Lower lobe of right lung (tissue), 2 donors: ENCODE measurements at regions not wholly inside any gene's neighbourhood (a gene's known extent, or its start where the extent isn't known, plus 50 kb on each side); places are given as distances from the start of the nearest gene placed in this dataset.
"Not testable (repeated sequence)": the region's sequence is repeated elsewhere in the genome, so short reads cannot be mapped to it uniquely, and the experiment has no call there.

Experiments
- ATAC-seq, 2 donors: fragments of 200-7000 bp; cut with Tn5 transposase; one replicate each; pipeline ENCODE4 v1.9.1; 2020 to 2022; ENCODE audit warnings: mild to moderate bottlenecking in 2 of 2, moderate library complexity in 2 of 2
- DNase-seq: peaks from one replicate; pipeline ENCODE4 v3.0.0-alpha.2; 2020
- H3K27ac ChIP-seq: fragments of 200-600 bp; one replicate; pipeline ENCODE4 v1.8.0; 2022
- H3K27me3 ChIP-seq: fragments of 200-600 bp; one replicate; pipeline ENCODE4 v1.8.0; 2022; ENCODE audit warnings: low read depth
- H3K36me3 ChIP-seq: fragments of 200-600 bp; one replicate; pipeline ENCODE4 v1.8.0; 2022; ENCODE audit warnings: mild to moderate bottlenecking
- H3K4me1 ChIP-seq: fragments of 200-600 bp; one replicate; pipeline ENCODE4 v1.8.0; 2022
- H3K4me3 ChIP-seq: fragments of 200-600 bp; one replicate; pipeline ENCODE4 v1.8.0; 2022; ENCODE audit warnings: mild to moderate bottlenecking
- H3K9me3 ChIP-seq: fragments of 200-600 bp; one replicate; pipeline ENCODE4 v1.8.0; 2022
- CTCF ChIP-seq: fragments of 200-600 bp; IDR thresholded peaks from one replicate; pipeline ENCODE4 v1.8.0; 2022; ENCODE audit warnings: antibody characterized with exemption, mild to moderate bottlenecking
- intact Hi-C: fragments of 100-400 bp; cut with DNase I; formaldehyde crosslinking; loops from one replicate; pipeline ENCODE4 v1.11.0; 2022
- donor health status: DM: no; HTN: yes; CAD: no; lungs with severe emphysema.

GRCh38 chr2:16026816-16027501 is 86.6 kb downstream of the MYCN start:
- Histone ChIP-seq H3K4me3 (no peak overlapping the region), H3K4me1 (peaks cover 9% of the 10 kb centered on the region), H3K27ac (no peak overlapping the region), H3K9me3 (no peaks in the 10 kb centered on the region), H3K27me3 (no peaks in the 10 kb centered on the region), H3K36me3 (no peaks in the 10 kb centered on the region)
- intact Hi-C loops, result no loop called here
- DNase-seq, result no peak
- ATAC-seq, result no peak
- TF ChIP-seq CTCF, result no peak

- TF ChIP-seq CTCF, result no peak
- no peaks in the 10 kb centered on the region for H3K9me3 ChIP-seq
- intact Hi-C loops, result no loop called here
- H3K36me3 ChIP-seq, result no peaks in the 10 kb centered on the region
- ATAC-seq (no peak), DNase-seq (no peak)
- no peak overlapping the region for H3K4me3 ChIP-seq
- H3K27me3 ChIP-seq, result no peaks in the 10 kb centered on the region
- H3K27ac ChIP-seq, result no peak overlapping the region
- H3K4me1 ChIP-seq, result no peaks in the 10 kb centered on the region
Measured at GRCh38 chr2:16025876-16026640, 85.7 kb downstream of the MYCN start.

- no peaks in the 10 kb centered on the region for H3K36me3 ChIP-seq
- ATAC-seq (no peak), DNase-seq (no peak)
- no peaks in the 10 kb centered on the region for H3K4me1 ChIP-seq
- no peak overlapping the region for H3K4me3 ChIP-seq
- no peak overlapping the region for H3K27ac ChIP-seq
- no peak for TF ChIP-seq CTCF
- no peaks in the 10 kb centered on the region for H3K27me3 ChIP-seq
- no peaks in the 10 kb centered on the region for H3K9me3 ChIP-seq
- intact Hi-C loops, result no loop called here
Measured at GRCh38 chr2:16025211-16025875, 85.0 kb downstream of the MYCN start.

- DNase-seq, H3K27me3 ChIP-seq, H3K27ac ChIP-seq, H3K4me1 ChIP-seq, H3K9me3 ChIP-seq, ATAC-seq, intact Hi-C loops, H3K4me3 ChIP-seq, H3K36me3 ChIP-seq: not testable (repeated sequence)
Measured at GRCh38 chr2:16024628-16025027, 84.3 kb downstream of the MYCN start.

- H3K27me3 ChIP-seq, result no peaks in the 10 kb centered on the region
- H3K27ac ChIP-seq, result no peak overlapping the region
- intact Hi-C loops, result no loop called here
- no peaks in the 10 kb centered on the region for H3K4me1 ChIP-seq
- no peak overlapping the region for H3K4me3 ChIP-seq
- TF ChIP-seq CTCF, result no peak
- H3K9me3 ChIP-seq, result no peaks in the 10 kb centered on the region
- no peak for DNase-seq
- H3K36me3 ChIP-seq, result no peaks in the 10 kb centered on the region
- ATAC-seq, result no peak
Measured at GRCh38 chr2:16023506-16024360, 83.4 kb downstream of the MYCN start.
